Osteocyte (in vitro differentiated cells): ENCODE measurements at regions not wholly inside any gene's neighbourhood (a gene's known extent, or its start where the extent isn't known, plus 50 kb on each side); places are given as distances from the start of the nearest gene placed in this dataset.

Experiments
- DNase-seq: peaks from one replicate; pipeline ENCODE4 v3.0.0; 2021; ENCODE audit warnings: mixed read lengths; ENCODE audit not compliant: unreplicated experiment; ENCODE audit errors: extremely low spot score
- H3K27ac Mint-ChIP-seq: one replicate; pipeline ENCODE4 v1.8.0; 2021; ENCODE audit warnings: mild to moderate bottlenecking, mixed read lengths; ENCODE audit not compliant: unreplicated experiment
- H3K27me3 Mint-ChIP-seq: one replicate; pipeline ENCODE4 v1.8.0; 2021; ENCODE audit warnings: mixed read lengths; ENCODE audit not compliant: unreplicated experiment
- H3K36me3 Mint-ChIP-seq: one replicate; pipeline ENCODE4 v1.8.0; 2021; ENCODE audit warnings: mixed read lengths; ENCODE audit not compliant: unreplicated experiment
- H3K4me1 Mint-ChIP-seq: one replicate; pipeline ENCODE4 v1.8.0; 2021; ENCODE audit warnings: mixed read lengths; ENCODE audit not compliant: unreplicated experiment
- H3K4me3 Mint-ChIP-seq: one replicate; pipeline ENCODE4 v1.8.0; 2021; ENCODE audit warnings: mild to moderate bottlenecking, moderate library complexity, mixed read lengths; ENCODE audit not compliant: unreplicated experiment
- H3K9me3 Mint-ChIP-seq: one replicate; pipeline ENCODE4 v1.8.0; 2021; ENCODE audit warnings: mixed read lengths; ENCODE audit not compliant: unreplicated experiment
- CTCF ChIP-seq: fragments of 200-600 bp; sonication (generic); IDR thresholded peaks from 2 replicates; pipeline ENCODE4 v1.5.0; 2021; ENCODE audit warnings: antibody characterized with exemption, mild to moderate bottlenecking, moderate library complexity

GRCh38 chr5:74549384-74549783 is 91.1 kb downstream of the ENC1 start:
- H3K36me3 Mint-ChIP-seq = no peaks in the 10 kb centered on the region
- no peak overlapping the region for H3K27ac Mint-ChIP-seq

GRCh38 chr5:74546796-74547195 is 93.7 kb downstream of the ENC1 start:
- TF ChIP-seq CTCF = no peak
- peaks cover 26% of the 10 kb centered on the region for H3K4me1 Mint-ChIP-seq
- H3K27me3 Mint-ChIP-seq = no peaks in the 10 kb centered on the region
- no peak for DNase-seq
- H3K4me3 Mint-ChIP-seq = no peak overlapping the region
- no peaks in the 10 kb centered on the region for H3K36me3 Mint-ChIP-seq
- H3K27ac Mint-ChIP-seq = no peak overlapping the region
- H3K9me3 Mint-ChIP-seq = no peaks in the 10 kb centered on the region

More at GRCh38 chr5:74549384-74549783, 91.1 kb downstream of the ENC1 start:
- H3K9me3 Mint-ChIP-seq = no peaks in the 10 kb centered on the region
- no peaks in the 10 kb centered on the region for H3K27me3 Mint-ChIP-seq
- peaks cover 4% of the 10 kb centered on the region for H3K4me1 Mint-ChIP-seq
- no peak for TF ChIP-seq CTCF
- DNase-seq = no peak
- H3K4me3 Mint-ChIP-seq = no peak overlapping the region

GRCh38 chr5:74544811-74545210 is 95.7 kb downstream of the ENC1 start:
- no peak overlapping the region for H3K4me3 Mint-ChIP-seq
- no peak for DNase-seq
- no peak for TF ChIP-seq CTCF
- H3K36me3 Mint-ChIP-seq = no peaks in the 10 kb centered on the region
- H3K9me3 Mint-ChIP-seq = no peaks in the 10 kb centered on the region
- no peak overlapping the region for H3K27ac Mint-ChIP-seq
- H3K4me1 Mint-ChIP-seq = peaks cover 36% of the 10 kb centered on the region
- H3K27me3 Mint-ChIP-seq = no peaks in the 10 kb centered on the region

GRCh38 chr5:74543162-74543995 is 97.1 kb downstream of the ENC1 start:
- no peak for TF ChIP-seq CTCF
- H3K27ac Mint-ChIP-seq = peak overlapping the region; percentile 82
- H3K36me3 Mint-ChIP-seq = no peaks in the 10 kb centered on the region
- no peaks in the 10 kb centered on the region for H3K9me3 Mint-ChIP-seq
- H3K27me3 Mint-ChIP-seq = no peaks in the 10 kb centered on the region
- H3K4me3 Mint-ChIP-seq = peak overlapping the region; percentile 63
- DNase-seq = no peak
- H3K4me1 Mint-ChIP-seq = peaks cover 42% of the 10 kb centered on the region

- peaks cover 49% of the 10 kb centered on the region for H3K4me1 Mint-ChIP-seq
Observed at GRCh38 chr5:74542482-74542881, 98.0 kb downstream of the ENC1 start.

More at GRCh38 chr5:74542482-74542881, 98.0 kb downstream of the ENC1 start:
- H3K27ac Mint-ChIP-seq = peak overlapping the region; percentile 2
- no peak for DNase-seq
- H3K4me3 Mint-ChIP-seq = no peak overlapping the region
- no peaks in the 10 kb centered on the region for H3K9me3 Mint-ChIP-seq
- no peaks in the 10 kb centered on the region for H3K36me3 Mint-ChIP-seq
- no peak for TF ChIP-seq CTCF
- H3K27me3 Mint-ChIP-seq = no peaks in the 10 kb centered on the region
